Activated T-cell treated with anti-CD3 and anti-CD28 coated beads, Interleukin-2, amount 50 U/mL, for 4 hours (primary cell): ENCODE measurements at regions not wholly inside any gene's neighbourhood (a gene's known extent, or its start where the extent isn't known, plus 50 kb on each side); places are given as distances from the start of the nearest gene placed in this dataset.

ENCODE experiments used
- ATAC-seq, 2 donors: fragments of 200-7000 bp; cut with Tn5 transposase; one replicate each; pipeline ENCODE4 v1.10.0; 2021
- DNase-seq: peaks from one replicate; pipeline ENCODE4 v3.0.0-alpha.2; 2020
- H3K27me3 Mint-ChIP-seq: one replicate; pipeline ENCODE4 v1.8.0; 2021; ENCODE audit warnings: low read depth, mixed read lengths
- H3K36me3 Mint-ChIP-seq: one replicate; pipeline ENCODE4 v1.8.0; 2022; ENCODE audit warnings: mixed read lengths; ENCODE audit not compliant: insufficient read depth
- H3K4me1 Mint-ChIP-seq: one replicate; pipeline ENCODE4 v1.8.0; 2021; ENCODE audit warnings: low read depth, mixed read lengths
- H3K4me3 Mint-ChIP-seq: one replicate; pipeline ENCODE4 v1.8.0; 2021; ENCODE audit warnings: mild to moderate bottlenecking, moderate library complexity, mixed read lengths
- H3K9me3 Mint-ChIP-seq: one replicate; pipeline ENCODE4 v1.8.0; 2021; ENCODE audit warnings: mixed read lengths

- ATAC-seq: no peak
- H3K27me3 Mint-ChIP-seq: peaks cover 2% of the 10 kb centered on the region
- no peaks in the 10 kb centered on the region for H3K36me3 Mint-ChIP-seq
- no peaks in the 10 kb centered on the region for H3K4me1 Mint-ChIP-seq
- DNase-seq: no peak
- no peaks in the 10 kb centered on the region for H3K9me3 Mint-ChIP-seq
- H3K4me3 Mint-ChIP-seq: no peak overlapping the region
Observed at GRCh38 chr1:58397187-58397820, 149.2 kb downstream of the OMA1 start.

- Mint-ChIP-seq H3K27me3 (peaks cover 2% of the 10 kb centered on the region), H3K4me3 (no peak overlapping the region), H3K36me3 (no peaks in the 10 kb centered on the region), H3K9me3 (no peaks in the 10 kb centered on the region), H3K4me1 (no peaks in the 10 kb centered on the region)
- DNase-seq (no peak), ATAC-seq (no peak)
Observed at GRCh38 chr1:58396150-58396549, 150.4 kb downstream of the OMA1 start.

- H3K4me1 Mint-ChIP-seq: no peaks in the 10 kb centered on the region
- no peak overlapping the region for H3K4me3 Mint-ChIP-seq
- ATAC-seq: no peak
- no peak for DNase-seq
- H3K27me3 Mint-ChIP-seq: peaks cover 2% of the 10 kb centered on the region
- H3K36me3 Mint-ChIP-seq: no peaks in the 10 kb centered on the region
- H3K9me3 Mint-ChIP-seq: no peaks in the 10 kb centered on the region
Observed at GRCh38 chr1:58395355-58395754, 151.2 kb downstream of the OMA1 start.

DNA sequence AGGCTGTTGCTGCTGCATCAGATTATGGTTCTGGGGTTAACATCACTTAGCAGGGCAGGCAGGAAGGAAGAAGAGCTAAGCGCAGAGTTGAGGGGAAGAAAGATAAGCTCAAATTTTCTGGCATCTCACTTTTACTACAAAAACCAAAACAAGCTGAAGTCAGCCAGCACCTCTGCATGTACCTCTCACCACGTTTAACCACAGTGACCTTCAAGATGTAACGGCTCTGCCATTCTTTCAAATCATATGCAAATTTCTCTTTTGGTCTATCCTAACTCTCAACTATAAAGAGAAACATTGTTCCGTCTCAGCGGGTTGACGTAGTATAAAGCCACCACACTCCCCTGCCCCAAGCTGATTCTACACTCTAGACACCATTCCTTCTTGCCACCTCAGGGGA lies 154.4 kb downstream of the OMA1 start:
- H3K4me1 Mint-ChIP-seq: no peaks in the 10 kb centered on the region
- DNase-seq: no peak
- H3K4me3 Mint-ChIP-seq: no peak overlapping the region

DNA sequence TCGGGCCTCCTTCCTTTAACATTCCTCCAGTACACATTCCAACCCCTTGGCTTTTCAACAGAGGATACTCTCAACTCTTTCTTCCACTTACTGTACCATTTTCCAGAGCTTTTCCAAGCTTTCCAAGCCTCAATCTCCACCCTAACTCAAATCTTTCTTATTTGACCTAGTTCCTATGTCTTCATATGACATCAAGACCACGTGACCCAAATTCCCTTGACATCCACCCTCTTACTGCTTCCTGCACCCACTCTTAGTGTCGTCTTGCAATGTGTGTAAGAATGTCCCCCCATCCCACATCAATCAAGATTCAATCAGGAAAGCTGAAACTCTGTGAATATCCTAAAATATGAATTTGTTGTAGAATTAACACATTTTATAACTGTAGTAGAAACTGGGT lies 155.0 kb downstream of the OMA1 start:
- Mint-ChIP-seq H3K4me3 (no peak overlapping the region), H3K27me3 (peaks cover 1% of the 10 kb centered on the region), H3K36me3 (no peaks in the 10 kb centered on the region), H3K9me3 (no peaks in the 10 kb centered on the region), H3K4me1 (no peaks in the 10 kb centered on the region)
- ATAC-seq (no peak), DNase-seq (no peak)

More for the DNA sequence above, 154.4 kb downstream of the OMA1 start:
- ATAC-seq: peak; percentile 59 to 78
- Mint-ChIP-seq H3K36me3 (no peaks in the 10 kb centered on the region), H3K9me3 (no peaks in the 10 kb centered on the region), H3K27me3 (peaks cover 2% of the 10 kb centered on the region)

GRCh38 chr1:58391056-58391455 lies 155.5 kb downstream of the OMA1 start:
- H3K4me3 Mint-ChIP-seq: no peak overlapping the region
- H3K36me3 Mint-ChIP-seq: no peaks in the 10 kb centered on the region
- ATAC-seq (no peak), DNase-seq (no peak)
- no peaks in the 10 kb centered on the region for H3K9me3 Mint-ChIP-seq
- H3K27me3 Mint-ChIP-seq: no peaks in the 10 kb centered on the region
- no peaks in the 10 kb centered on the region for H3K4me1 Mint-ChIP-seq

GRCh38 chr1:58390091-58390490 lies 156.4 kb downstream of the OMA1 start:
- DNase-seq (no peak), ATAC-seq (no peak)
- Mint-ChIP-seq H3K4me3 (no peak overlapping the region), H3K27me3 (no peaks in the 10 kb centered on the region), H3K36me3 (no peaks in the 10 kb centered on the region), H3K4me1 (no peaks in the 10 kb centered on the region), H3K9me3 (no peaks in the 10 kb centered on the region)

GRCh38 chr1:58380345-58380744 lies 166.2 kb downstream of the OMA1 start:
- no peaks in the 10 kb centered on the region for H3K4me1 Mint-ChIP-seq
- H3K27me3 Mint-ChIP-seq: peaks cover 3% of the 10 kb centered on the region
- ATAC-seq: no peak
- no peak overlapping the region for H3K4me3 Mint-ChIP-seq
- DNase-seq: no peak
- peaks cover 14% of the 10 kb centered on the region for H3K9me3 Mint-ChIP-seq
- H3K36me3 Mint-ChIP-seq: peaks cover 6% of the 10 kb centered on the region

DNA sequence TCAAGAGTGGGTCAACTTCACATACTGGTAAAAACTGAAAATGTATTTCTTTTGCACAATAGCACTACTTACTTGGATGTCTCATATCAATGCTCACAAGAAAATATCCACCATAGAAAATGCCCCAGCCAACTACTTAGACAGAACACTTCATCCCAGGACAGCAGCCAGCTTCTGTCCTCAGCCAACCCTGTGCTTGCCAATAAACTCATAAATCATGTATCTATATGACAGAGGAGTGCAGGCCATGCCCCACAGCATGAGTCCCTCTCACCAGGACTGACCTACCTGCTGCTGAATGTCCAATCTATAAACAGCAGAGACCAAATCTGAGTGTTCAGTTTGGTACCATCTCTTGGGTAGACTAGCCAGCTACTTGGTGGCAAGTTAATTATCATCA lies 179.3 kb downstream of the OMA1 start:
- no peaks in the 10 kb centered on the region for H3K4me1 Mint-ChIP-seq
- H3K36me3 Mint-ChIP-seq: no peaks in the 10 kb centered on the region
- DNase-seq (no peak), ATAC-seq (no peak)
- H3K27me3 Mint-ChIP-seq: no peaks in the 10 kb centered on the region
- no peak overlapping the region for H3K4me3 Mint-ChIP-seq
- peaks cover 11% of the 10 kb centered on the region for H3K9me3 Mint-ChIP-seq

DNA sequence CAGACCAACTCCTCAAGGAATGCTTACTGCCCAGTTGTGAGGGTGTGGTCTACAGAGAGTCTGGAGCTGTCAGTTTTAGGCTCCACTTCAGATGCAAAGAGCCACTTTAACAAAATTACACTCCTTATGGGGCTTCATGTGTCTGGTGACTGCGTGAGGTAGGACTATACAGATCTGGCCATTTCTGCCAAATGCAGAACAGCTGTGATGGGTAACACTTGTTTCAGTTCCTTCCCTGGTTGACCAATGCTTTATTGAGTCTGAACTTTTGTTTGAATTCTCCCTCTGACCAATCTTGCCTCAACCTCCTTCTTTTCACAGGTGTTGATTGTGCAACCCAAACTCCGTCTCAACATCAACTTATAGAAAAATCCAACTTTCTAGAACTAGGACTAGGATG lies 181.2 kb downstream of the OMA1 start:
- H3K4me3 Mint-ChIP-seq: no peak overlapping the region
- DNase-seq: no peak
- H3K36me3 Mint-ChIP-seq: no peaks in the 10 kb centered on the region
- H3K4me1 Mint-ChIP-seq: no peaks in the 10 kb centered on the region
- no peak for ATAC-seq
- H3K27me3 Mint-ChIP-seq: no peaks in the 10 kb centered on the region
- no peaks in the 10 kb centered on the region for H3K9me3 Mint-ChIP-seq

- no peaks in the 10 kb centered on the region for H3K36me3 Mint-ChIP-seq
- no peaks in the 10 kb centered on the region for H3K4me1 Mint-ChIP-seq
- ATAC-seq (no peak), DNase-seq (no peak)
- no peaks in the 10 kb centered on the region for H3K9me3 Mint-ChIP-seq
- no peak overlapping the region for H3K4me3 Mint-ChIP-seq
- no peaks in the 10 kb centered on the region for H3K27me3 Mint-ChIP-seq
Observed at GRCh38 chr1:58363585-58363984, 182.9 kb downstream of the OMA1 start.

GRCh38 chr1:58361134-58361533 lies 185.4 kb downstream of the OMA1 start:
- Mint-ChIP-seq H3K27me3 (no peaks in the 10 kb centered on the region), H3K9me3 (no peaks in the 10 kb centered on the region), H3K4me1 (no peaks in the 10 kb centered on the region), H3K36me3 (no peaks in the 10 kb centered on the region), H3K4me3 (no peak overlapping the region)
- no peak for DNase-seq
- ATAC-seq: no peak

DNA sequence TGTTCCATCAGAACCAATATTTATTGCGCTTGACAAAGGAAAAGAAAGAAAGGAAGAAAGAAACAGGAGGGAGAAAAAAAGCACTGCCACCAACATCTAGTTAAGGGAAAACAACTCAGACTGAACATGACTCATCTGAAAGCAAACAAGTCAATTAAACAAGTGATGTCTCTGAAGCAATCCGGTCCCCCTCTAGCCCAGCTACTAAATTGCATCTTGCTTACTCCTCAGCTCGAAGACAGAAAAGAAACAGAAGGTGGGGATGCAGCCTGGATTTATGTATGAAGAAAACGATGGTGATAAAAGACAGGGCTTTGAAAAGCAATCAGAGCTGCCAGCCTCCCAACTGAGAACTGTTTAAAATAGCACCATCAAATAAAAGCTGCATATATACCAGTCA lies 188.2 kb downstream of the OMA1 start:
- no peaks in the 10 kb centered on the region for H3K4me1 Mint-ChIP-seq
- no peak overlapping the region for H3K4me3 Mint-ChIP-seq
- H3K9me3 Mint-ChIP-seq: no peaks in the 10 kb centered on the region
- ATAC-seq: no peak
- no peaks in the 10 kb centered on the region for H3K36me3 Mint-ChIP-seq
- no peaks in the 10 kb centered on the region for H3K27me3 Mint-ChIP-seq
- no peak for DNase-seq

DNA sequence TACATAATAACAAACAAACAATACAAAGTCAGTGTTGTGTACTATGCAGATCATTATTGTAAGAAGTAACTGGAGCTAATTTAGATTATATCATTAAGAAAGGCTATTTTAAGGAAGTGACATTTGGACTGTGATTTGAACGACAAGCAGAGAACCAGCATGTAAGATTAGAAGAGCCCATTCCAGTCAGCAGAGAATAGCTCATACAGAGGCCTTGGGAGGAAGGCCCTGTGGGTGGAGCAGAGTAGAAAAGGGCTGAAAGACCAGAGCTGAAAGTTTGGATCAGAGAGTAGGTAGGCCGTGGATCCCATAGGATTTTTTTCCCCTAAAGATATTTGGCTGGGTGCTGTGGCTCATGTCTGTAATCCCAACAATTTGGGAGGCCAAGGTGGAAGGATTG lies 190.1 kb downstream of the OMA1 start:
- no peak for ATAC-seq
- Mint-ChIP-seq H3K9me3 (peaks cover 2% of the 10 kb centered on the region), H3K27me3 (peaks cover 1% of the 10 kb centered on the region), H3K36me3 (no peaks in the 10 kb centered on the region), H3K4me3 (no peak overlapping the region), H3K4me1 (no peaks in the 10 kb centered on the region)
- no peak for DNase-seq

DNA sequence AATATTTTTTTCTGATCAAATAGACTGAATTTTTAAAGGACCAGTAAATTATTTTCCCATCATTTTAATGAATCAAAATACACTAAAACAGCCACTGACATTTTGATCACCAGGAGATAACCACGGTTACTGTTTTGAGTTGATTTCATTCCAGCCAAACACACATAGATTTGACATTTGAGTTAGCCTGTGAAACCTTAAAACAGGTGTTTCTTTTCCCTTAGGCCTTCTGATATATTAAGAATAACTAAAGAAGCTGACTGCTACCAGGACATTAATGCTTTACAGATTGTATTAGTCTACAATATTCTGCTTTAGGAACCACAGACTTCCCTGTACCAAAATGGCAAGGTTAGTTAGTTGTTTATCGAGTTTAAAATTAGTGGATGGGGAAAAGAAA lies 193.4 kb downstream of the OMA1 start:
- DNase-seq (no peak), ATAC-seq (no peak)
- Mint-ChIP-seq H3K4me3 (no peak overlapping the region), H3K36me3 (peaks cover 3% of the 10 kb centered on the region), H3K27me3 (peaks cover 7% of the 10 kb centered on the region), H3K4me1 (no peaks in the 10 kb centered on the region), H3K9me3 (peaks cover 18% of the 10 kb centered on the region)
